Upper lobe of left lung (tissue), 6 donors: ENCODE measurements at regions not wholly inside any gene's neighbourhood (a gene's known extent, or its start where the extent isn't known, plus 50 kb on each side); places are given as distances from the start of the nearest gene placed in this dataset.
A peak's percentile ranks its signal among the peaks of the same experiment; 100 is the strongest.

Experiments used
- ATAC-seq, 2 donors: fragments of 200-7000 bp; cut with Tn5 transposase; one replicate each; pipeline ENCODE4 v1.9.1; 2022; ENCODE audit warnings: mild to moderate bottlenecking in 2 of 2, moderate library complexity in 2 of 2; ENCODE audit not compliant: low FRiP score in 2 of 2
- DNase-seq, 2 donors: peaks; one replicate each; pipeline ENCODE4 v3.0.0-alpha.2; 2019 to 2020
- H3K27ac ChIP-seq, 4 donors: fragments of 200-600 bp; sonication (generic); one replicate each; pipeline ENCODE4 v1.5.1; 2016 to 2019
- H3K27me3 ChIP-seq, 4 donors: fragments of 200-600 bp; sonication (generic); one replicate each; pipeline ENCODE4 v1.5.1; 2017 to 2019
- H3K36me3 ChIP-seq, 4 donors: fragments of 200-600 bp; sonication (generic); one replicate each; pipeline ENCODE4 v1.5.1; 2016 to 2019
- H3K4me1 ChIP-seq, 4 donors: fragments of 200-600 bp; sonication (generic); one replicate each; pipeline ENCODE4 v1.5.1; 2018 to 2019
- H3K4me3 ChIP-seq, 4 donors: fragments of 200-600 bp; sonication (generic); one replicate each; pipeline ENCODE4 v1.5.1; 2017 to 2019; ENCODE audit warnings: mild to moderate bottlenecking in 2 of 4, moderate library complexity in 1 of 4
- H3K9me3 ChIP-seq, 4 donors: fragments of 200-600 bp; sonication (generic); one replicate each; pipeline ENCODE4 v1.5.1; 2018 to 2019
- CTCF ChIP-seq, 6 experiments: fragments of 450-650 bp in 4 of 6; fragments of 200-600 bp in 2 of 6; sonication (generic) in 2 of 6; IDR thresholded peaks; one replicate each; pipeline ENCODE4 v1.5.1; 2016 to 2019; ENCODE audit warnings: antibody characterized with exemption in 6 of 6
- EP300 ChIP-seq, 4 donors: sonication (generic); formaldehyde crosslinking; IDR thresholded peaks; one replicate each; pipeline ENCODE4 v1.5.1; 2017; ENCODE audit warnings: antibody characterized with exemption in 4 of 4, control low read depth in 2 of 4
- POLR2A ChIP-seq, 4 donors: fragments of 450-650 bp; IDR thresholded peaks; one replicate each; pipeline ENCODE4 v1.5.1; 2016 to 2017; ENCODE audit warnings: antibody characterized with exemption in 4 of 4, mild to moderate bottlenecking in 2 of 4
- POLR2AphosphoS5 ChIP-seq, 2 donors: sonication (generic); formaldehyde crosslinking; IDR thresholded peaks; one replicate each; pipeline ENCODE4 v1.5.1; 2017; ENCODE audit warnings: antibody characterized with exemption in 2 of 2
- WGBS, 2 donors: methylation state at CpG; one replicate each; pipeline ENCODE4 v1.1.5; 2017 to 2018; 5-methylcytosine and 5-hydroxymethylcytosine counted together
- donor health status: DM: no; HTN: no; CAD: no; lungs with moderate emphysema.
- donor health status: DM: no; HTN: yes; CAD: no; lungs with severe emphysema.

GRCh38 chr6:102398788-102399390, 1005.4 kb downstream of the GRIK2 start:
- Histone ChIP-seq H3K4me3 (no peak overlapping the region), H3K4me1 (no peaks in the 10 kb centered on the region), H3K9me3 (no peaks in the 10 kb centered on the region), H3K27ac (no peak overlapping the region), H3K36me3 (no peaks in the 10 kb centered on the region), H3K27me3 (no peaks in the 10 kb centered on the region)
- no peak for TF ChIP-seq EP300 (IDR thresholded peaks at IDR 0.05)
- DNase-seq (no peak), ATAC-seq (no peak)
- 42 to 46% methylated on average over 2 of the region's 2 CpGs for WGBS, 2 donors

- Histone ChIP-seq H3K9me3 (no peaks in the 10 kb centered on the region), H3K27ac (no peak overlapping the region), H3K4me3 (no peak overlapping the region), H3K4me1 (no peaks in the 10 kb centered on the region), H3K27me3 (no peaks in the 10 kb centered on the region), H3K36me3 (no peaks in the 10 kb centered on the region)
- TF ChIP-seq POLR2A (IDR thresholded peaks at IDR 0.05) (no peak), POLR2AphosphoS5 (IDR thresholded peaks at IDR 0.05) (no peak), CTCF (IDR thresholded peaks at IDR 0.05) (no peak), EP300 (IDR thresholded peaks at IDR 0.05) (no peak)
- WGBS, 2 donors, result 77 to 80% methylated on average over 6 of the region's 6 CpGs
- ATAC-seq (peak in 1 of 2 donors; percentile 43), DNase-seq (no peak)
Measured at GRCh38 chr6:102390541-102390940, 997.0 kb downstream of the GRIK2 start.

- DNase-seq (peak in 1 of 2 donors; percentile 41), ATAC-seq (peak in 1 of 2 donors; percentile 31)
- H3K27ac ChIP-seq, result no peak overlapping the region
- 80 to 90% methylated on average over 11 of the region's 11 CpGs for WGBS, 2 donors
- H3K27me3 ChIP-seq, result no peaks in the 10 kb centered on the region
- no peak overlapping the region for H3K4me3 ChIP-seq
- TF ChIP-seq EP300 (IDR thresholded peaks at IDR 0.05), result no peak
- no peaks in the 10 kb centered on the region for H3K36me3 ChIP-seq
- H3K4me1 ChIP-seq, result no peaks in the 10 kb centered on the region
- no peaks in the 10 kb centered on the region for H3K9me3 ChIP-seq
Measured at GRCh38 chr6:102389994-102390393, 996.5 kb downstream of the GRIK2 start.

- Histone ChIP-seq H3K4me1 (no peaks in the 10 kb centered on the region), H3K4me3 (no peak overlapping the region), H3K9me3 (no peaks in the 10 kb centered on the region), H3K27me3 (no peaks in the 10 kb centered on the region), H3K27ac (no peak overlapping the region), H3K36me3 (no peaks in the 10 kb centered on the region)
- DNase-seq (no peak), ATAC-seq (no peak)
- WGBS, 2 donors, result 65 to 72% methylated on average over 2 of the region's 2 CpGs
- TF ChIP-seq EP300 (IDR thresholded peaks at IDR 0.05) (no peak), POLR2AphosphoS5 (IDR thresholded peaks at IDR 0.05) (no peak), CTCF (IDR thresholded peaks at IDR 0.05) (no peak), POLR2A (IDR thresholded peaks at IDR 0.05) (no peak)
Measured at GRCh38 chr6:102387326-102388033, 994.0 kb downstream of the GRIK2 start.

GRCh38 chr6:102381203-102381602, 987.7 kb downstream of the GRIK2 start:
- TF ChIP-seq EP300 (IDR thresholded peaks at IDR 0.05), result no peak
- no peak overlapping the region for H3K4me3 ChIP-seq

GRCh38 chr6:102356170-102356569, 962.7 kb downstream of the GRIK2 start:
- no peak for DNase-seq
- Histone ChIP-seq H3K27me3 (no peaks in the 10 kb centered on the region), H3K4me1 (no peaks in the 10 kb centered on the region), H3K9me3 (no peaks in the 10 kb centered on the region), H3K4me3 (no peak overlapping the region), H3K27ac (no peak overlapping the region), H3K36me3 (no peaks in the 10 kb centered on the region)
- TF ChIP-seq POLR2A (IDR thresholded peaks at IDR 0.05) (no peak), POLR2AphosphoS5 (IDR thresholded peaks at IDR 0.05) (no peak), CTCF (IDR thresholded peaks at IDR 0.05) (no peak), EP300 (IDR thresholded peaks at IDR 0.05) (no peak)
- WGBS, 2 donors, result 73 to 74% methylated on average over 8 of the region's 8 CpGs
- no peak for ATAC-seq

More at GRCh38 chr6:102381203-102381602, 987.7 kb downstream of the GRIK2 start:
- H3K9me3 ChIP-seq, result no peaks in the 10 kb centered on the region
- ATAC-seq (no peak), DNase-seq (no peak)
- H3K4me1 ChIP-seq, result no peaks in the 10 kb centered on the region
- H3K36me3 ChIP-seq, result no peaks in the 10 kb centered on the region
- H3K27ac ChIP-seq, result no peak overlapping the region
- H3K27me3 ChIP-seq, result no peaks in the 10 kb centered on the region
